GM12873 (cell line): ENCODE measurements at regions not wholly inside any gene's neighbourhood (a gene's known extent, or its start where the extent isn't known, plus 50 kb on each side); places are given as distances from the start of the nearest gene placed in this dataset.

Experiments used
- CTCF ChIP-seq: IDR thresholded peaks from 2 replicates; pipeline ENCODE4 v1.5.1; 2012; ENCODE audit warnings: low read depth, mild to moderate bottlenecking, moderate library complexity, low read length, control low read depth; ENCODE audit not compliant: insufficient read depth; ENCODE audit errors: missing control alignments

DNA sequence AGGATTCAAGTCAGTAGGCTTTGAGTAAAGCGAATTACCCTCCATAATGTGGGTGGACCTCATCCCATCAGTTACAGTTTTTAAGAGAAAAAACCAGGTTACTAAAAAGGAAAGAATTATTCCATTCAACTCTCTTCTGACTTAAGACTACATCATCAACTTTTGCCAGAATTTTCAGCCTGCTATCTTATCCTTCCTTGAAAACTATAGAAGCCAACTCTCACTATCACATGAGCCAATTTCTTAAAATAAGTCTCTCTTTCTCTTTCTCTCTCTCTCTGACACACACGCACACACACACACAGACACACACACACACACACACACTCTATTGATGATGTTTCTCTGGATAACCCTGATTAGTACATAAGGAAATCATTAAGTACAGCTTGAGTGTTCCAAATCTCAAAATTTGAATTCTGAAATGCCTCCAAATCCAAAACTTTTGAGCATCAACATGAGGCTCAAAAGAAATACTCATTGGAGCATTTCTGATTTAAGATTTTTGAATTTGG, 217.0 kb upstream of the PRR20A start:
- no peak for TF ChIP-seq CTCF

DNA sequence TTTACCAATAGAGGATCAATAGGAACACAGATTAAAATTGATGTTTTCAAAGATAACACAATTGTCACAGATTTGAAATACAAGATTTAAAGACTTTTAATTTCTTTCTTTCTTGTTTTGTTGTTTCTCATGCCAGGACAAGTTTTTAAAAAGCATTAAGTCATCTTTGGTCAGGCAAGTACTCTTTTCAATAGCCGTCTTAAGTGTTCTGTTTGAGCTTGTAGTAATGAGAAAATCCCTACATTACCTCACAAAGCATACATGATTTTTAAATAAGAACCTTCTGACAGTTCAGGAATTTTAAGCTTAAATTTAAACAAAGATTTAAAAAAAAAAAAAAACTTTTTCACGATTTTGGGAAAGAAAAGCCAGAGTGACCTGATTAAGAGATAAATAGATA, 216.3 kb upstream of the PRR20A start:
- TF ChIP-seq CTCF, result no peak

- TF ChIP-seq CTCF, result no peak
These were observed 208.6 kb upstream of the PRR20A start for GRCh38 chr13:56932104-56932503.

GRCh38 chr13:56953965-56954364, 186.8 kb upstream of the PRR20A start:
- no peak for TF ChIP-seq CTCF

GRCh38 chr13:56975647-56976046, 165.1 kb upstream of the PRR20A start:
- no peak for TF ChIP-seq CTCF

DNA sequence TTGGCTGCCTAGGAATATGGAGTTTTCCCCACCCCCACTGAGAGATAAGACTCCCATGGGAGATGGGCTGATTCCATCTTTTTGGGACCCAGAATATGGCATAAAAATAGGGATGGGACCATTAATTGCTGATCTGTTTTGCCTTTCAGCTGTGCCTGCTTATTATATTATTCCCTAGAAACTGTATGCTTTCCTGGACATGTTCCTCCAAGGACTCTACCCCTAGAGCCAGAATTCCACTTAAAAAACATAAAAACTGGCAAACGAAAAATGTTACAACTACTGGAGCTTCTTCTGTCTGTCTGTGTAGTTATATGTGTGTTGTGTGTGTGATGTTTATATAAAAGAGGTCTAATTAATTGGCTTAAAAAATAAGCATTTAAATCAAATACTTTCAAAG, 159.9 kb upstream of the PRR20A start:
- TF ChIP-seq CTCF, result no peak

DNA sequence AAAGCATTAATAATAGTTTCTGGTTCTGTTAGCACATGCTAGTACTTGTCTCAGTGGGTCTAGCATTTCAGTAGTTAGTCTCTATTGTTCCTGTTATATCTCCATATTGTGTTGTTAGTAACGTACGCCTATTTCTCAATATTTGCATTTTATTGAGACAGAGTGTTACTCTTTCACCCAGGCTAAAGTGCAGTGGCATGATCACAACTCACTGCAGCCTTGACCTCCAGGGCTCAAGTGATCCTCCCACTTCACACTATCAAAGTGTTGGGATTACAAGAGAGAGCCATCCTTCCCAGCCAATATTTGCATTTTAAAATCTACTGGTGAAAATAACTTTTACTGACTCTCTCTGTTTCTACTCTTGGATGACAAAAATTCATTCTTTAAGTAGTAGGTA, 154.6 kb upstream of the PRR20A start:
- TF ChIP-seq CTCF, result no peak
